ENCODE measurements at regions not wholly inside any gene's neighbourhood (a gene's known extent, or its start where the extent isn't known, plus 50 kb on each side); places are given as distances from the start of the nearest gene placed in this dataset.
"Not testable (repeated sequence)": the region's sequence is repeated elsewhere in the genome, so short reads cannot be mapped to it uniquely, and the experiment has no call there.

DNA sequence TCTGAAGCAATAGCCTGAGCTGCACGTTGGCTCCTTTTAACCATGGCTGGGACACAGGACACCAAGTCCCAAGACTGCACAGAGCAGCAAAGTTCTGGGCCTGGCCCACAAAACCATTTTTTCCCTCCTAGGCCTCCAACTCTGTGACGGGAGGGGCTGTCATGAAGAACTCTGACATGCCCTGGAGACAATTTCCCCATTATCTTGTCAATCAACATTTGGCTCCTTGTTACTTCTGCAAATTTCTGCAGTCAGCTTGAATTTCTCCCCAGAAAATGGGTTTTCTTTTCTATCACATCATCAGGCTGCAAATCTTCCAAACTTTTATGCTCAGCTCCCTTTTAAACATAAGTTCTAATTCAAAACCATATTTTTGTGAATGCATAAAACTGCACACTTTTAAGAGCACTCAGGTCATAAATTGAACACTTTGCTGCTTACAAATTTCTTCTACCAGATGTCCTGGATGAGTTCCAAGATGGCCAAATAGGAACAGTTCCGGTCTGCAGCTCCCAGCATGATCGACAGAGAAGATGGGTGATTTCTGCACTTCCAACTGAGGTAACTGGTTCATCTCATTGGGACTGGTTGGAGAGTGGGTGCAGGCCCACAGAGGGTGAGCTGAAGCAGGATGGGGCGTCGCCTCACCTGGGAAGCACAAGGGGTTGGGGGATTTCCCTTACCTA, 145.7 kb downstream of the CCT8L2 start:
- TF ChIP-seq, protein P1, sequence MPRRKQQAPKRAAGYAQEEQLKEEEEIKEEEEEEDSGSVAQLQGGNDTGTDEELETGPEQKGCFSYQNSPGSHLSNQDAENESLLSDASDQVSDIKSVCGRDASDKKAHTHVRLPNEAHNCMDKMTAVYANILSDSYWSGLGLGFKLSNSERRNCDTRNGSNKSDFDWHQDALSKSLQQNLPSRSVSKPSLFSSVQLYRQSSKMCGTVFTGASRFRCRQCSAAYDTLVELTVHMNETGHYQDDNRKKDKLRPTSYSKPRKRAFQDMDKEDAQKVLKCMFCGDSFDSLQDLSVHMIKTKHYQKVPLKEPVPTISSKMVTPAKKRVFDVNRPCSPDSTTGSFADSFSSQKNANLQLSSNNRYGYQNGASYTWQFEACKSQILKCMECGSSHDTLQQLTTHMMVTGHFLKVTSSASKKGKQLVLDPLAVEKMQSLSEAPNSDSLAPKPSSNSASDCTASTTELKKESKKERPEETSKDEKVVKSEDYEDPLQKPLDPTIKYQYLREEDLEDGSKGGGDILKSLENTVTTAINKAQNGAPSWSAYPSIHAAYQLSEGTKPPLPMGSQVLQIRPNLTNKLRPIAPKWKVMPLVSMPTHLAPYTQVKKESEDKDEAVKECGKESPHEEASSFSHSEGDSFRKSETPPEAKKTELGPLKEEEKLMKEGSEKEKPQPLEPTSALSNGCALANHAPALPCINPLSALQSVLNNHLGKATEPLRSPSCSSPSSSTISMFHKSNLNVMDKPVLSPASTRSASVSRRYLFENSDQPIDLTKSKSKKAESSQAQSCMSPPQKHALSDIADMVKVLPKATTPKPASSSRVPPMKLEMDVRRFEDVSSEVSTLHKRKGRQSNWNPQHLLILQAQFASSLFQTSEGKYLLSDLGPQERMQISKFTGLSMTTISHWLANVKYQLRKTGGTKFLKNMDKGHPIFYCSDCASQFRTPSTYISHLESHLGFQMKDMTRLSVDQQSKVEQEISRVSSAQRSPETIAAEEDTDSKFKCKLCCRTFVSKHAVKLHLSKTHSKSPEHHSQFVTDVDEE (CRISPR knock-in tag; IDR thresholded peaks at IDR 0.05): not testable (repeated sequence)
- TF ChIP-seq, protein P2, sequence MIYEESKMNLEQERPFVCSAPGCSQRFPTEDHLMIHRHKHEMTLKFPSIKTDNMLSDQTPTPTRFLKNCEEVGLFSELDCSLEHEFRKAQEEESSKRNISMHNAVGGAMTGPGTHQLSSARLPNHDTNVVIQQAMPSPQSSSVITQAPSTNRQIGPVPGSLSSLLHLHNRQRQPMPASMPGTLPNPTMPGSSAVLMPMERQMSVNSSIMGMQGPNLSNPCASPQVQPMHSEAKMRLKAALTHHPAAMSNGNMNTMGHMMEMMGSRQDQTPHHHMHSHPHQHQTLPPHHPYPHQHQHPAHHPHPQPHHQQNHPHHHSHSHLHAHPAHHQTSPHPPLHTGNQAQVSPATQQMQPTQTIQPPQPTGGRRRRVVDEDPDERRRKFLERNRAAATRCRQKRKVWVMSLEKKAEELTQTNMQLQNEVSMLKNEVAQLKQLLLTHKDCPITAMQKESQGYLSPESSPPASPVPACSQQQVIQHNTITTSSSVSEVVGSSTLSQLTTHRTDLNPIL (CRISPR knock-in tag; IDR thresholded peaks at IDR 0.05; ENCODE audit: low read depth): not testable (repeated sequence)
- TF ChIP-seq ARNTL (CRISPR knock-in tag; IDR thresholded peaks at IDR 0.05; ENCODE audit: borderline replicate concordance, low read depth); ZNF565 (CRISPR knock-in tag; conservative IDR thresholded peaks at IDR 0.05; ENCODE audit: low read depth); ZFP3 (CRISPR knock-in tag; IDR thresholded peaks at IDR 0.05); TCF4 (CRISPR knock-in tag; IDR thresholded peaks at IDR 0.05; ENCODE audit: borderline replicate concordance); GLIS3 (CRISPR knock-in tag; IDR thresholded peaks at IDR 0.05); ESRRG (CRISPR knock-in tag; IDR thresholded peaks at IDR 0.05): not testable (repeated sequence)
- TF ChIP-seq, protein P3, sequence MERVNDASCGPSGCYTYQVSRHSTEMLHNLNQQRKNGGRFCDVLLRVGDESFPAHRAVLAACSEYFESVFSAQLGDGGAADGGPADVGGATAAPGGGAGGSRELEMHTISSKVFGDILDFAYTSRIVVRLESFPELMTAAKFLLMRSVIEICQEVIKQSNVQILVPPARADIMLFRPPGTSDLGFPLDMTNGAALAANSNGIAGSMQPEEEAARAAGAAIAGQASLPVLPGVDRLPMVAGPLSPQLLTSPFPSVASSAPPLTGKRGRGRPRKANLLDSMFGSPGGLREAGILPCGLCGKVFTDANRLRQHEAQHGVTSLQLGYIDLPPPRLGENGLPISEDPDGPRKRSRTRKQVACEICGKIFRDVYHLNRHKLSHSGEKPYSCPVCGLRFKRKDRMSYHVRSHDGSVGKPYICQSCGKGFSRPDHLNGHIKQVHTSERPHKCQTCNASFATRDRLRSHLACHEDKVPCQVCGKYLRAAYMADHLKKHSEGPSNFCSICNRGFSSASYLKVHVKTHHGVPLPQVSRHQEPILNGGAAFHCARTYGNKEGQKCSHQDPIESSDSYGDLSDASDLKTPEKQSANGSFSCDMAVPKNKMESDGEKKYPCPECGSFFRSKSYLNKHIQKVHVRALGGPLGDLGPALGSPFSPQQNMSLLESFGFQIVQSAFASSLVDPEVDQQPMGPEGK (CRISPR knock-in tag; IDR thresholded peaks at IDR 0.05; ENCODE audit: borderline replicate concordance): not testable (repeated sequence)

Data from SK-N-SH treated with all-trans-retinoic acid at 6 μM for 48 hours (cell line).